HL-60 (cell line): ENCODE measurements at regions not wholly inside any gene's neighbourhood (a gene's known extent, or its start where the extent isn't known, plus 50 kb on each side); places are given as distances from the start of the nearest gene placed in this dataset.

ENCODE experiments used
- TF ChIP-seq, protein P1 (sequence below): IDR thresholded peaks from 2 replicates; pipeline ENCODE4 v1.6.1; 2012; ENCODE audit warnings: low read depth; ENCODE audit not compliant: insufficient replicate concordance
- TF ChIP-seq, protein P2 (sequence below): IDR thresholded peaks from one replicate; pipeline ENCODE4 v1.5.1; 2011; ENCODE audit warnings: low read length, control low read depth, inconsistent platforms; ENCODE audit not compliant: insufficient read depth

DNA sequence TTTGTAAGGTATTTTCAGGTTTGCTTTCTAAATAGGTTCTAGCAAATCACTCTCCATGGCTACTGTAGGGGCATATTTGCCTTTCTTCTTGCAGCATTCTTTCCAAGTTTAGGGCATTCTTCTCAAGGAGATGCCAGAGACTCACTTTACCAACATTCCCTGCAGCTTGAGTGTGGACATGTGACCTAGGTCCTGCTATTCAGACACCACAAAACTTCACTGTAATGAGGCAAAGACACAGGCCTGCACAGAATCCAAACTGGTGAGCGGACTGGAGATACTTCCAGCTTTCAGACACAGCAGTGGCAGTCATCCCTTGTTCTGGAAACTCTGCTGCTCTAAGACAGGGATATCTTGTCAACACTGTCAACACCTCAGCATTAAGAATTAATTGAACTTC lies 146.4 kb upstream of the PFN2 start:
- TF ChIP-seq, protein P1, sequence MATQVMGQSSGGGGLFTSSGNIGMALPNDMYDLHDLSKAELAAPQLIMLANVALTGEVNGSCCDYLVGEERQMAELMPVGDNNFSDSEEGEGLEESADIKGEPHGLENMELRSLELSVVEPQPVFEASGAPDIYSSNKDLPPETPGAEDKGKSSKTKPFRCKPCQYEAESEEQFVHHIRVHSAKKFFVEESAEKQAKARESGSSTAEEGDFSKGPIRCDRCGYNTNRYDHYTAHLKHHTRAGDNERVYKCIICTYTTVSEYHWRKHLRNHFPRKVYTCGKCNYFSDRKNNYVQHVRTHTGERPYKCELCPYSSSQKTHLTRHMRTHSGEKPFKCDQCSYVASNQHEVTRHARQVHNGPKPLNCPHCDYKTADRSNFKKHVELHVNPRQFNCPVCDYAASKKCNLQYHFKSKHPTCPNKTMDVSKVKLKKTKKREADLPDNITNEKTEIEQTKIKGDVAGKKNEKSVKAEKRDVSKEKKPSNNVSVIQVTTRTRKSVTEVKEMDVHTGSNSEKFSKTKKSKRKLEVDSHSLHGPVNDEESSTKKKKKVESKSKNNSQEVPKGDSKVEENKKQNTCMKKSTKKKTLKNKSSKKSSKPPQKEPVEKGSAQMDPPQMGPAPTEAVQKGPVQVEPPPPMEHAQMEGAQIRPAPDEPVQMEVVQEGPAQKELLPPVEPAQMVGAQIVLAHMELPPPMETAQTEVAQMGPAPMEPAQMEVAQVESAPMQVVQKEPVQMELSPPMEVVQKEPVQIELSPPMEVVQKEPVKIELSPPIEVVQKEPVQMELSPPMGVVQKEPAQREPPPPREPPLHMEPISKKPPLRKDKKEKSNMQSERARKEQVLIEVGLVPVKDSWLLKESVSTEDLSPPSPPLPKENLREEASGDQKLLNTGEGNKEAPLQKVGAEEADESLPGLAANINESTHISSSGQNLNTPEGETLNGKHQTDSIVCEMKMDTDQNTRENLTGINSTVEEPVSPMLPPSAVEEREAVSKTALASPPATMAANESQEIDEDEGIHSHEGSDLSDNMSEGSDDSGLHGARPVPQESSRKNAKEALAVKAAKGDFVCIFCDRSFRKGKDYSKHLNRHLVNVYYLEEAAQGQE = no peak
- TF ChIP-seq, protein P2, sequence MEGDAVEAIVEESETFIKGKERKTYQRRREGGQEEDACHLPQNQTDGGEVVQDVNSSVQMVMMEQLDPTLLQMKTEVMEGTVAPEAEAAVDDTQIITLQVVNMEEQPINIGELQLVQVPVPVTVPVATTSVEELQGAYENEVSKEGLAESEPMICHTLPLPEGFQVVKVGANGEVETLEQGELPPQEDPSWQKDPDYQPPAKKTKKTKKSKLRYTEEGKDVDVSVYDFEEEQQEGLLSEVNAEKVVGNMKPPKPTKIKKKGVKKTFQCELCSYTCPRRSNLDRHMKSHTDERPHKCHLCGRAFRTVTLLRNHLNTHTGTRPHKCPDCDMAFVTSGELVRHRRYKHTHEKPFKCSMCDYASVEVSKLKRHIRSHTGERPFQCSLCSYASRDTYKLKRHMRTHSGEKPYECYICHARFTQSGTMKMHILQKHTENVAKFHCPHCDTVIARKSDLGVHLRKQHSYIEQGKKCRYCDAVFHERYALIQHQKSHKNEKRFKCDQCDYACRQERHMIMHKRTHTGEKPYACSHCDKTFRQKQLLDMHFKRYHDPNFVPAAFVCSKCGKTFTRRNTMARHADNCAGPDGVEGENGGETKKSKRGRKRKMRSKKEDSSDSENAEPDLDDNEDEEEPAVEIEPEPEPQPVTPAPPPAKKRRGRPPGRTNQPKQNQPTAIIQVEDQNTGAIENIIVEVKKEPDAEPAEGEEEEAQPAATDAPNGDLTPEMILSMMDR = no peak
